Esophagus squamous epithelium (tissue), 5 donors: ENCODE measurements at regions not wholly inside any gene's neighbourhood (a gene's known extent, or its start where the extent isn't known, plus 50 kb on each side); places are given as distances from the start of the nearest gene placed in this dataset.
"Not testable (repeated sequence)": the region's sequence is repeated elsewhere in the genome, so short reads cannot be mapped to it uniquely, and the experiment has no call there.

Source experiments
- DNase-seq: peaks from one replicate; lab custom pipeline; 2025; lab: John Stamatoyannopoulos, UW
- H3K27ac ChIP-seq, 4 donors: fragments of 200-600 bp; sonication (generic); one replicate each; pipeline ENCODE4 v1.5.1; 2016 to 2019; ENCODE audit warnings: mild to moderate bottlenecking in 1 of 4
- H3K27me3 ChIP-seq, 4 donors: fragments of 200-600 bp; sonication (generic); 1 replicate in 3 of 4; 2 replicates in 1 of 4; pipeline versions ENCODE4 v1.5.1 to v1.6.0; 2017 to 2021; ENCODE audit warnings: antibody characterized with exemption in 1 of 4
- H3K36me3 ChIP-seq, 3 donors: fragments of 200-600 bp; sonication (generic); one replicate each; pipeline ENCODE4 v1.5.1; 2016 to 2019
- H3K4me1 ChIP-seq, 3 donors: fragments of 200-600 bp; sonication (generic); one replicate each; pipeline ENCODE4 v1.5.1; 2017 to 2019
- H3K4me3 ChIP-seq, 4 donors: fragments of 200-600 bp; sonication (generic); 1 replicate in 3 of 4; 2 replicates in 1 of 4; pipeline ENCODE4 v1.5.1; 2016 to 2019; ENCODE audit warnings: mild to moderate bottlenecking in 2 of 4, moderate library complexity in 1 of 4
- H3K9me3 ChIP-seq, 3 donors: fragments of 200-600 bp; sonication (generic); one replicate each; pipeline ENCODE4 v1.5.1; 2016 to 2019
- CTCF ChIP-seq, 6 experiments: fragments of 450-650 bp in 4 of 6; fragments of 200-600 bp in 2 of 6; sonication (generic) in 2 of 6; IDR thresholded peaks; one replicate each; pipeline ENCODE4 v1.5.1; 2016 to 2019; ENCODE audit warnings: antibody characterized with exemption in 6 of 6, mild to moderate bottlenecking in 4 of 6, moderate library complexity in 4 of 6
- POLR2A ChIP-seq, 4 donors: fragments of 450-650 bp; IDR thresholded peaks; one replicate each; pipeline ENCODE4 v1.6.1; 2017; ENCODE audit warnings: antibody characterized with exemption in 4 of 4, mild to moderate bottlenecking in 4 of 4, moderate library complexity in 3 of 4
- WGBS, 2 donors: methylation state at CpG; one replicate each; pipeline ENCODE4 v1.1.5; 2018; 5-methylcytosine and 5-hydroxymethylcytosine counted together
- intact Hi-C: fragments of 100-400 bp; cut with DNase I; formaldehyde crosslinking; loops from one replicate; pipeline ENCODE4 v1.15.0; 2022
- small RNA-seq, 4 donors: library from RNA; depleted of rRNA; stranded (forward); fragments of <200 nt; gene quantifications; one replicate each; pipeline ENCODE3, GENCODE V24; 2016
- donor health status: DM: yes; HTN: yes; CAD: no.

- TF ChIP-seq CTCF (IDR thresholded peaks at IDR 0.05) = no peak
- no peak for TF ChIP-seq POLR2A (IDR thresholded peaks at IDR 0.05)
- H3K9me3 ChIP-seq = no peaks in the 10 kb centered on the region
- H3K27ac ChIP-seq = no peak overlapping the region
- WGBS, 2 donors = 24 to 44% methylated on average over 2 of the region's 2 CpGs
- no peaks in the 10 kb centered on the region for H3K36me3 ChIP-seq
- H3K4me1 ChIP-seq = peaks cover 0 to 16% (median 5%) of the 10 kb centered on the region in 3 donors
- H3K4me3 ChIP-seq = no peak overlapping the region
- no peaks in the 10 kb centered on the region for H3K27me3 ChIP-seq
- no peak for DNase-seq
- intact Hi-C loops = no loop called here
These were observed 56.9 kb upstream of the RASA1 start for GRCh38 chr5:87210743-87211142.

GRCh38 chr5:87211676-87212075 lies 56.0 kb upstream of the RASA1 start:
- 43 to 58% methylated on average over 1 of the region's 1 CpG for WGBS, 2 donors
- TF ChIP-seq POLR2A (IDR thresholded peaks at IDR 0.05) (no peak), CTCF (IDR thresholded peaks at IDR 0.05) (no peak)
- Histone ChIP-seq H3K27ac (no peak overlapping the region), H3K36me3 (no peaks in the 10 kb centered on the region), H3K4me1 (peaks cover 0 to 16% (median 5%) of the 10 kb centered on the region in 3 donors), H3K27me3 (no peaks in the 10 kb centered on the region), H3K4me3 (no peak overlapping the region), H3K9me3 (no peaks in the 10 kb centered on the region)
- DNase-seq = no peak
- intact Hi-C loops = no loop called here

- DNase-seq, H3K36me3 ChIP-seq, H3K9me3 ChIP-seq, H3K4me3 ChIP-seq, intact Hi-C loops, H3K27me3 ChIP-seq, H3K27ac ChIP-seq: not testable (repeated sequence)
- peaks cover 0 to 16% (median 5%) of the 10 kb centered on the region in 3 donors for H3K4me1 ChIP-seq
- WGBS, 2 donors = 77 to 90% methylated on average over 2 of the region's 2 CpGs
These were observed 55.5 kb upstream of the RASA1 start for GRCh38 chr5:87212183-87212582.

- H3K4me1 ChIP-seq, H3K27me3 ChIP-seq, H3K4me3 ChIP-seq, H3K9me3 ChIP-seq, H3K27ac ChIP-seq, intact Hi-C loops, H3K36me3 ChIP-seq, DNase-seq: not testable (repeated sequence)
- 43% methylated on average over 2 of the region's 4 CpGs; no CpG with 5 or more reads in 1 of the 2 donors for WGBS, 2 donors
These were observed 50.2 kb upstream of the RASA1 start for GRCh38 chr5:87217480-87217879.

Small RNAs in the stretch of these regions (small RNA-seq; reads per million reads assigned to genes)
- 0 reads per million in 4 donors for gene MIR4280
- 0 reads per million in 4 donors for gene RN7SKP34
